GM18951 (cell line): ENCODE measurements at regions not wholly inside any gene's neighbourhood (a gene's known extent, or its start where the extent isn't known, plus 50 kb on each side); places are given as distances from the start of the nearest gene placed in this dataset.
"Not testable (repeated sequence)": the region's sequence is repeated elsewhere in the genome, so short reads cannot be mapped to it uniquely, and the experiment has no call there.

Source experiments
- POLR2A ChIP-seq: IDR thresholded peaks from 4 replicates; pipeline ENCODE4 v1.6.1; 2011; ENCODE audit warnings: mild to moderate bottlenecking; ENCODE audit not compliant: insufficient read length, insufficient read depth; ENCODE audit errors: extremely low read depth
- in situ Hi-C: fragments of 300-500 bp; cut with MboI; formaldehyde crosslinking; loops from one replicate; pipeline ENCODE4 v1.12.0; 2022; ENCODE audit warnings: low sequenced_read_pairs, mixed read lengths, inconsistent platforms; ENCODE audit not compliant: unreplicated experiment

- no peak for TF ChIP-seq POLR2A
- in situ Hi-C loops = no loop called here
These were observed 602.8 kb downstream of the KCNT2 start for GRCh38 chr1:196005426-196005825.

GRCh38 chr1:196004388-196004787 is 603.9 kb downstream of the KCNT2 start:
- in situ Hi-C loops = not testable (repeated sequence)

DNA sequence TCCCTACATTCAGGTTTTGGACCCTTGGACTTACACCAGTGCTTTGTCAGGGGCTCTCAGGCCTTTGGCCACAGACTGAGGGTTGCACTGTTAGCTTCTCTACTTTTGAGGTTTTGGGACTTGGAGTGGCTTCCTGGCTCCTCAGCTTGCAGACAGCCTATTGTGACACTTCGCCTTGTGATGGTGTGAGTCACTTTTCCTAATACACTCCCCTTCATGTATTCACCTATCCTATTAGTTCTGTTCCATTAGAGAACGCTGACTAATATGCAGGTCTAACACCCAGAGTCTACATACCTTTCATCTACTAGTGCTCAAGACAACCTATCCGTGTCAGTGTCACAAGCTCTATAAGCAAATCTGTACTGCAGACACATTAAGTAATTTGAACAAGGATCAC is 605.3 kb downstream of the KCNT2 start:
- in situ Hi-C loops = no loop called here
- TF ChIP-seq POLR2A = no peak

DNA sequence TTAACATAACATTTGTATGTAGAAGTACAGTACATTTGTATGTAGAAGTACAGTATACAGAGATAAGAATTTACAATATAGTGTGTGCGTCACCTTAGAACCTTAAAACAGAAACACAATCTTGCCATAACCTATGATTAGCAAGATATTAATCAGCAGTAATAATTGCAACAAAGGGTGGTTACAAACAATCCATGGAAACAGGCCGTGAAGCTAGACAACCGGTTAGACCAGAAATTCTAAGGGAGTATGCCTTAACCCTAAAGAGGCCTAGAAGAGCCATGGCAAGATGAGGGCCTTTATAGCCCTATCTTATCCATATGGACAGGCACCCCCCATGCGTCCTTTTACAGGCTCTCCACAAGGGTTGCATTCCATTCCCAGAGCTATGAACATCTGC is 605.9 kb downstream of the KCNT2 start:
- in situ Hi-C loops = not testable (repeated sequence)

- in situ Hi-C loops = no loop called here
- TF ChIP-seq POLR2A = no peak
These were observed 607.1 kb downstream of the KCNT2 start for GRCh38 chr1:196001188-196001587.

DNA sequence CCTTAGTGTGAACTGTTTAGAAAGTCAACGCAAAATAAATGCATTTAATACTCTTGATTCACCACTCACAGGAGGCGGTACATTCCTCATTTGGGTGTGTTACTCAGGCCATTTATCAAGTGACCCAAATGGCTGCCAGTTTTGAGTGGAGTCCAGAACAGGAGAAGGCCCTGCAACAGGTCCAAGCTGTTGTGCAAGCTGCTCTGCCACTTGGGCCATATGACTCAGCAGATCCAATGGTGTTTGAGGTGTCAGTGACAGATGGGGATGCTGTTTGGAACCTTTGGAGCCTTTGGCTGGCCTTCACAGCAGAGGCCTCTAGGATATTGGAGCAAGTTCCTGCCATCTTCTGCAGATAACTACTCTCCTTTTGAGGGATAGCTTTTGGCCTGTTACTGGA is 609.2 kb downstream of the KCNT2 start:
- no peak for TF ChIP-seq POLR2A
- in situ Hi-C loops = no loop called here

DNA sequence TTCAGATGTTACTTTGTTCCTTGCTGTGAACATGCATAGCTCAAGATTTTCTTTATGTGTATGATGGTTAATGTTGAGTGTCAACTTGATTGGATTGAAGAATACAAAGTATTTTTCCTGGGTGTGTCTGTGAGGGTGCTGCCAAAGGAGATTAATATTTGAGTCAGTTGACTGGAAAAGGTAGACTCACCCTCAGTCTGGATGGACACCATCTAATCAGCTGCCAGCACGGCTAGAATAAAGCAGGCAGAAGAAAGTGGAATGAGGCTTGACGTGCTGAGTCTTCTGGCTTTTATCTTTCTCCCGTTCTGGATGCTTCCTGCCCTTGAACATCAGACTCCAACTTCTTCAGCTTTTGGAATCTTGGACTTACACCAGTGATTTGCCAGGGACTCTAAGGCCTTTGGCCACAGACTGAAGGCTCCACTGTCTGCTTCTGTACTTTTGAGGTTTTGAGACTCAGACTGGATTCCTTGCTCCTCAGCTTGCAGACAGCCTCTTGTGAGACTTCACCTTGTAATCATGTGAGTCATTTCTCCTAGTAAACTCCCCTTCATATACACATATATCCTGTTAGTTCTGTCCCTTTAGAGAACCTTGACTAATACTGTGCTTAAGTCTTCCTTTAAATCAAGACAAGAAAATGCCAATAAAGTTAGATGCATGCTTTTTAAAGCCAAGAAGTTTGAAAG is 626.6 kb downstream of the KCNT2 start:
- TF ChIP-seq POLR2A = no peak
- in situ Hi-C loops = no loop called here

- in situ Hi-C loops = no loop called here
- no peak for TF ChIP-seq POLR2A
These were observed 628.6 kb downstream of the KCNT2 start for GRCh38 chr1:195979646-195980045.

DNA sequence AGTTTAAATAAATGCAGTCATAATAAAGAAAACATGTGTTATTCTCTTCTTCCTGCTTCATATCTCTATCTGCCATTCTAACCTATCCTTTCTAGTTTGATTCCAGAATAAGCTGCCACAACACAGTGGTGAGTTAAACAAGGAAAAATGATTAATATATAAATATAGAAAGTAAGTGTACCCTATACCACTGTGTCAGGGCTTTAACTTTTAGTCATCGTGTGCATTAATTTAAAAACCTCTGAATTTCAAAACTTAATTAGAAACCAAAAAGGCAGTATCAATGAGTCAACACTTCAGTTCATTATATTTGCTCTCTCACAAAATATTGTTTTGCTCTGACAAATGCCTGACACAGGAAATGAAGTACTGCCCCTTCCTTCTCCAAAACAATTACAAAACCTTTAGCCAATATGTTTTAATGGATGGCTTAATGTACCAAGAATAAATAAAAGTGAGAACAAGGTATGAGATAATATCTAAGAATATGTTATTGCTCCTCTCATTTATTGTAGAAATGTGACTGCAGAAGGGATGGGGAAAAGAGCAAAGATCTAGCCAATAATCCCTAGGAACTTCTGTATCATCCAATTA is 634.8 kb downstream of the KCNT2 start:
- in situ Hi-C loops = no loop called here
- no peak for TF ChIP-seq POLR2A

DNA sequence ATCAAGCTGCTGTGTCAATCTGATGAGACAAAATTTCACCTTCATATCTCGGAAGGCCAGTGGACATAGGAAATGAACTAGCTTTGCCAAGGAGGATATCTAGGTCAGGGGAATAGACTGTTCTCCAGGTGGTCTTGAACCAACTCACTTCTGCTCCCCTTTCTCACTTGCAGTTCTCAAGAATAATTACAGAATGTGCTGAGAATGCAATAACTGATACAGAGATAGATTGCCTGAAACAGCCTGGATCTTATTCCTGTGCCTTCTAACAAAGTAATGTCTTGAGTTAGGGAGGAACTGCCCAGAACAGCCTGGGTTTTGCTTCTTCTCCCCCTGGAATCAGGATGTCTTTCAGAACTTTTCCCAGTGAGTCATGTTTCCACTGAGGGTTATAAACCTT is 636.7 kb downstream of the KCNT2 start:
- in situ Hi-C loops = no loop called here
- TF ChIP-seq POLR2A = no peak

- in situ Hi-C loops = no loop called here
- TF ChIP-seq POLR2A = no peak
These were observed 638.0 kb downstream of the KCNT2 start for GRCh38 chr1:195970209-195970608.

DNA sequence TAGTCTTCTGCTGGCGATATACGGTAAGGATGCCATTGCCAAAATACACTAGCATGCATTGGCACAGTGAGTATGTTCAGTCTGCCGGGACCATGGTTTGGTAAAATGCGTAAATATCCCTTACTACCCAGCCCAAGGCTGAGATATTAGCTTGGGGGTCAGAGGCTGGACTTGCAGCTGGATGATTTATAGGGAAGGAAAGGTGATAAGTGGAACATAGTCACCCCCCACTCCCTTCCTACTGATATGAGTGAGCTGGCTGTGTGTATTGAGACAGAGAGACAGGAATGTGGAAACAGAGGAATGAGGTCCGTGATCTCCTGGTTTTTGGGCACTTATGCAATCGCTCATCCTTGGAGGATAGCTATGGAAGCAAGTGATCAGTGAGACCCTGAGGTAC is 642.8 kb downstream of the KCNT2 start:
- TF ChIP-seq POLR2A = no peak
- in situ Hi-C loops = no loop called here

- no peak for TF ChIP-seq POLR2A
- in situ Hi-C loops = no loop called here
These were observed 643.2 kb downstream of the KCNT2 start for GRCh38 chr1:195965036-195965435.

DNA sequence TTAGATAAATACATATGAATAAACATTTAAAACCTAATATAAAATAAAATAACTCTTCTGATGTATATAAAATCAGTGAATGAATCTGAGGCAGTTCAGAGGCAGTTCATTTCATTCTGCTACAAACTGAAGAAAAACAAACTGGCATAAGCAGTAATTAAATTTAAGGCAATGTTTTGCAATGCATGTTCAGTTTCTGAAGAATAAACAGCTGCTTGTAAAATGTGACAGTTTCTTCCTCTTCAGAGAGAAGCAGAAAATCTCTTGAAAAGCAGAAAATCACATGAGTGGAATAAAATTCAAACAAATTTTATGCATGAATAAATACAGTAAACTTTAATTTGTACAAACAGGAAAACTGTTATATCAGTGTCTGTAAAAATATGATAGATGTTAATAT is 643.7 kb downstream of the KCNT2 start:
- no peak for TF ChIP-seq POLR2A
- in situ Hi-C loops = no loop called here

DNA sequence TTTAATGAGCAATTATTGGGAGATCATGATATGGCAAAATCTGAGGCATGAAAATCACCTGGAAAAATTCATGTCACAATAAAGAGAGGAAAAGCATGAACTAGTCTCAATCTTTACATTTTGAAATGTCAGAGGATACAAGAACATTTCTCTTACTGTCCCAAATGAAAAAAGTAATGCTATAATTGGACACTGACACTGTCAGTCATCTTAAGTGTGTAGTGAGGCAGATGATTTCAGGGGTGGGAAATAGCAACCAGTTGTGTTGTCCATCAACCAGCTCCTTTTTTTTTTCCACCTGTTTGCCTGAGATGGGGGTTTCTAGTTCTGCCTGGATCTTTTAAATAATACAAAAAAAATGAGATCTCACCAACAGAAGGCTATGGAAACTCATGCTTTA is 646.2 kb downstream of the KCNT2 start:
- in situ Hi-C loops = no loop called here
- no peak for TF ChIP-seq POLR2A
